Gastroesophageal sphincter (tissue), 4 donors: ENCODE measurements at regions not wholly inside any gene's neighbourhood (a gene's known extent, or its start where the extent isn't known, plus 50 kb on each side); places are given as distances from the start of the nearest gene placed in this dataset.
A peak's percentile ranks its signal among the peaks of the same experiment; 100 is the strongest.

Experiments
- ATAC-seq: fragments of 150-250 bp; one replicate; pipeline ENCODE4 v1.9.1; 2016; ENCODE audit warnings: mild to moderate bottlenecking, moderate library complexity
- H3K27ac ChIP-seq, 4 donors: fragments of 200-600 bp; sonication (generic) in 3 of 4; 1 replicate in 3 of 4; 2 replicates in 1 of 4; pipeline ENCODE4 v1.5.1; 2016 to 2019
- H3K27me3 ChIP-seq: fragments of 200-600 bp; sonication (generic); one replicate; pipeline ENCODE4 v1.5.1; 2019
- H3K36me3 ChIP-seq, 2 donors: fragments of 200-600 bp; sonication (generic); one replicate each; pipeline ENCODE4 v1.5.1; 2019; ENCODE audit warnings: control low read depth in 1 of 2
- H3K4me1 ChIP-seq, 3 donors: fragments of 200-600 bp; sonication (generic); 1 replicate in 2 of 3; 2 replicates in 1 of 3; pipeline ENCODE4 v1.5.1; 2016 to 2019; ENCODE audit warnings: control low read depth in 2 of 3
- H3K4me3 ChIP-seq, 2 donors: fragments of 200-600 bp; sonication (generic); one replicate each; pipeline ENCODE4 v1.5.1; 2019; ENCODE audit warnings: mild to moderate bottlenecking in 1 of 2, moderate library complexity in 1 of 2
- H3K9me3 ChIP-seq, 3 donors: fragments of 200-600 bp; sonication (generic); one replicate each; pipeline ENCODE4 v1.5.1; 2017 to 2019; ENCODE audit warnings: control low read depth in 2 of 3
- EP300 ChIP-seq: sonication (generic); formaldehyde crosslinking; IDR thresholded peaks from one replicate; pipeline ENCODE4 v1.6.1; 2017; ENCODE audit warnings: antibody characterized with exemption, mild to moderate bottlenecking
- POLR2A ChIP-seq, 2 donors: fragments of 450-650 bp; IDR thresholded peaks; one replicate each; pipeline ENCODE4 v1.6.1; 2017; ENCODE audit warnings: antibody characterized with exemption in 2 of 2, mild to moderate bottlenecking in 2 of 2, moderate library complexity in 1 of 2
- POLR2AphosphoS5 ChIP-seq: sonication (generic); formaldehyde crosslinking; IDR thresholded peaks from one replicate; pipeline ENCODE4 v1.6.1; 2017; ENCODE audit warnings: antibody characterized with exemption
- WGBS, 2 donors: methylation state at CpG; one replicate each; pipeline ENCODE4 v1.1.5; 2018; ENCODE audit warnings: low coverage in 1 of 2; 5-methylcytosine and 5-hydroxymethylcytosine counted together
- TF ChIP-seq, protein P1 (sequence below), 4 experiments: fragments of 200-600 bp in 2 of 4; fragments of 450-650 bp in 2 of 4; sonication (generic) in 1 of 4; IDR thresholded peaks; one replicate each; pipeline ENCODE4 v1.5.1; 2017 to 2019; ENCODE audit warnings: antibody characterized with exemption in 4 of 4, mild to moderate bottlenecking in 2 of 4, moderate library complexity in 2 of 4

DNA sequence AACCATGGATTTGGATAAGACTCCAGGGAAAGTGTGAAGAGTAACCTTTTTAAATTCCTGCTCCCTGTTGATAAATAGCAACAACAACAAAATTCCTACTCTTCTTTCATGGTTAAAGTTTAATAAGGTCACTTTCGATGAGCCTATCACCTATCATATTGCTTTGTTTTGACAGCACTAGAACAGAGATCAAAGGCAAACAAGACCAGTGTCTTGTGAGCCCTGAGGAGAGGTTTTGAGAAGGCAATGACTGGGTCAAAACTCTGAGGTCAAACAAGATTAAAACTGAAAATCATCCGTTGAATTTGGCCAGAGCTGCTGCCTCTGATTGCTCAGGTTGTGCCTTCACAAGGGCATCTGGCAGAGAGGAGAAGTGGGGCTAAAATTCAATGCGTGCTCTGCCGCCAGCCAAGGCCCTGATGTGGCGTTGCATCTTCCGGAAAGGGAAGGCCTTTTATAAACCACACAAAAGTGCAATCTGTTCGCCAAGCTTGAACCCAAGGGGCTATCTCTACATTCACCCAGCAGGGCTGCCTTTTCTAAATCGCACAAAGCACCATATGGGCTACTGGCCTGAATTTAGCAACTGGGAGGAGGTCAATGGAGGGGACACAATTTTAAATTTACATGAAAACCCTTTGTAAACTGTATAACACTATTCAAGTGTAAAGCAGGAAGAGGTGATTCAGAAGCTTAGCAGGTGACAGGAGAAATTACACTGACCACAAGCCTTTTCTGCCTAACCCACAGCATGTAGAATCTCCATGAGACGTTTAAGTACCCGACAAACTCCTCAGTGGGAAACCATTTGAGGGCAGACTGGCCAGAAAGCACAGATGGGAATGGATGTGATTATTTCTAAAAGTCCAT, 140.8 kb downstream of the DAD1 start:
- Histone ChIP-seq H3K27ac (peak overlapping the region in 1 of 4 donors; percentile 42), H3K4me3 (no peak overlapping the region), H3K27me3 (peaks cover 4% of the 10 kb centered on the region), H3K36me3 (no peaks in the 10 kb centered on the region), H3K4me1 (peaks cover 0 to 5% (median 0%) of the 10 kb centered on the region in 3 donors), H3K9me3 (no peaks in the 10 kb centered on the region)
- WGBS, 2 donors: 92 to 94% methylated on average over 5 to 9 of the region's 10 CpGs
- ATAC-seq: no peak
- TF ChIP-seq, protein P1, sequence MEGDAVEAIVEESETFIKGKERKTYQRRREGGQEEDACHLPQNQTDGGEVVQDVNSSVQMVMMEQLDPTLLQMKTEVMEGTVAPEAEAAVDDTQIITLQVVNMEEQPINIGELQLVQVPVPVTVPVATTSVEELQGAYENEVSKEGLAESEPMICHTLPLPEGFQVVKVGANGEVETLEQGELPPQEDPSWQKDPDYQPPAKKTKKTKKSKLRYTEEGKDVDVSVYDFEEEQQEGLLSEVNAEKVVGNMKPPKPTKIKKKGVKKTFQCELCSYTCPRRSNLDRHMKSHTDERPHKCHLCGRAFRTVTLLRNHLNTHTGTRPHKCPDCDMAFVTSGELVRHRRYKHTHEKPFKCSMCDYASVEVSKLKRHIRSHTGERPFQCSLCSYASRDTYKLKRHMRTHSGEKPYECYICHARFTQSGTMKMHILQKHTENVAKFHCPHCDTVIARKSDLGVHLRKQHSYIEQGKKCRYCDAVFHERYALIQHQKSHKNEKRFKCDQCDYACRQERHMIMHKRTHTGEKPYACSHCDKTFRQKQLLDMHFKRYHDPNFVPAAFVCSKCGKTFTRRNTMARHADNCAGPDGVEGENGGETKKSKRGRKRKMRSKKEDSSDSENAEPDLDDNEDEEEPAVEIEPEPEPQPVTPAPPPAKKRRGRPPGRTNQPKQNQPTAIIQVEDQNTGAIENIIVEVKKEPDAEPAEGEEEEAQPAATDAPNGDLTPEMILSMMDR (IDR thresholded peaks at IDR 0.05): no peak
- TF ChIP-seq POLR2AphosphoS5 (no peak), POLR2A (IDR thresholded peaks at IDR 0.05) (no peak), EP300 (no peak)

DNA sequence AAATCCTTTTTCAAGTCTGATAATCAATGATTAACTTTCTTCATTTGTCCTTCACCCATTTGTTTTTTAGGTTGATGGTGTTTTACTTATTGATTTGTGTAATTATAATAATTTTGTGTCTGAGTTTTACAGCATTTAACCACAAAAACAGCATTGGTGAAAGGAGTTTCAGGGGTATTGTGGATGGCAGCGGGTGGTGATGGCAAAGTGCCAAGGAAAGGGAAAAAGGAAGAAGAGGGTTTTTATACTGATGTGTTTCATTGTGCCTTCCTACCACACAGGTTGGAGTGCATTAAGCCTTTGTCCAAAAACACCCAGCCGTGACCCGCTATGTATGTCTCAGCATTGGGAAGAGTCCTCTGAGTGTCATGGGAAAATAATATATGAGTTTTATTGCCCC, 150.3 kb downstream of the DAD1 start:
- TF ChIP-seq, protein P1 (IDR thresholded peaks at IDR 0.05): no peak
- TF ChIP-seq EP300 (no peak), POLR2AphosphoS5 (no peak), POLR2A (IDR thresholded peaks at IDR 0.05) (no peak)
- Histone ChIP-seq H3K27ac (no peak overlapping the region), H3K36me3 (no peaks in the 10 kb centered on the region), H3K4me1 (peaks cover 0 to 10% (median 5%) of the 10 kb centered on the region in 3 donors), H3K9me3 (no peaks in the 10 kb centered on the region), H3K27me3 (no peaks in the 10 kb centered on the region), H3K4me3 (no peak overlapping the region)
- WGBS, 2 donors: 81 to 93% methylated on average over 3 of the region's 3 CpGs
- no peak for ATAC-seq

DNA sequence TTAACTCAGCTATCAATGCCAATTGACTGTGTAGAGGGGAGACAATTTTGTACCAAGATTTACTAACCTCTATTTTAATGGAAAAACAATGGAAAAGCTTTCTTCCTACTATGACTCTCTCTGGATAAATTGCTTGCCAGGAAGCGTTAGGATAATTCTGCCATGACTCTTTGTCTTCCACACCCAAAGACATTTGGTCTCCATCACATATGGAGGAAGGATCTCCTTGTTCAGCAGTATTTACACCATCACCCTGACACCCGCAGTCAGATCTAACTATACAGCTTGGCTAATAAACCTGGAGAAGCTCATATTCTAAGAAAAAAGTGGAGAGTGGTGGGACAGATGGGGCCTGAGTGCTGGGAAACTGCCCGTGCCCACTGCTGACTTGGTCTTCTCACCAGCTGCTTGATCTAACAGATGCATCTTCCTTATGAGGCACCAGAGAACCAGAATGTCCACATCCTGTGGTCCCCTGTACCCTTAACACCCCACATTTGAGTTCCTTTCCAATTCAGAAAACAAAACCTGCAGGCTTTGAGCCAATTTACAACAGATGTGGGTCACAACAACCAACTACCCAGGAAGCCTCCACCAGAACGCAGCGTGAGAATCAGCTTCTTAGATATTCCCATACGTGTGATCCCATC, 154.0 kb downstream of the DAD1 start:
- H3K27me3 ChIP-seq: no peaks in the 10 kb centered on the region

DNA sequence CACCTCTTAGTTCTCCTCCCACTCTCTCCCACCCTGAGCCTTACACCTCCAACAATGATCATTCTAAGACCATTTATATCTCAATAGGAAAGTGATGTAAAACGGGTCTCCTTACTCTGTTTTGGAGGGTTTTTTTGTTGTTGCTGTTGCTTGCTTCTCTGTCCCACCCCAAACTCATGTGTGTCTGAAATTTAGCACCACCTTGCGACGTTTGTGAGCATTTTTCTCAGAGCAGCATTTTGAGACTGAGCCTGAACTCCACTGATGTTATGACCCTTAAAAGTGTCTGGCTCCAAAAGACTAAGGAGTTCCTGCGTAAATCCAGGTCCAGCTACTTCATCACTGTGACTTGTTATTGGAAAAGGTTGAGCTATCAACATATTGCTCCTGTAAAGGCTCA, 155.0 kb downstream of the DAD1 start:
- no peak for ATAC-seq
- 54 to 65% methylated on average over 3 to 4 of the region's 4 CpGs for WGBS, 2 donors

More for the DNA sequence above, 154.0 kb downstream of the DAD1 start:
- no peak overlapping the region for H3K4me3 ChIP-seq
- TF ChIP-seq, protein P1 (IDR thresholded peaks at IDR 0.05): no peak
- no peak for TF ChIP-seq EP300
- TF ChIP-seq POLR2A (IDR thresholded peaks at IDR 0.05): no peak
- no peak for TF ChIP-seq POLR2AphosphoS5
- no peak for ATAC-seq
- H3K36me3 ChIP-seq: no peaks in the 10 kb centered on the region
- H3K9me3 ChIP-seq: no peaks in the 10 kb centered on the region
- H3K4me1 ChIP-seq: peaks cover 12 to 33% (median 18%) of the 10 kb centered on the region in 3 donors
- H3K27ac ChIP-seq: peak overlapping the region in 1 of 4 donors; percentile 1
- WGBS, 2 donors: 79 to 81% methylated on average over 4 of the region's 6 CpGs

More for the DNA sequence above, 155.0 kb downstream of the DAD1 start:
- Histone ChIP-seq H3K27me3 (no peaks in the 10 kb centered on the region), H3K27ac (no peak overlapping the region), H3K4me3 (no peak overlapping the region), H3K9me3 (no peaks in the 10 kb centered on the region), H3K4me1 (peaks cover 12 to 39% (median 18%) of the 10 kb centered on the region in 3 donors), H3K36me3 (no peaks in the 10 kb centered on the region)
- TF ChIP-seq POLR2A (IDR thresholded peaks at IDR 0.05): no peak
- no peak for TF ChIP-seq EP300
- no peak for TF ChIP-seq POLR2AphosphoS5
- TF ChIP-seq, protein P1 (IDR thresholded peaks at IDR 0.05): no peak
